Transverse colon (tissue), 4 donors: ENCODE measurements at regions not wholly inside any gene's neighbourhood (a gene's known extent, or its start where the extent isn't known, plus 50 kb on each side); places are given as distances from the start of the nearest gene placed in this dataset.

Experiments
- DNase-seq: peaks from one replicate; pipeline ENCODE4 v3.0.0-alpha.2; 2019
- H3K27ac ChIP-seq, 4 donors: fragments of 200-600 bp; sonication (generic); 2 replicates each; pipeline ENCODE4 v1.5.1; 2016 to 2018; ENCODE audit warnings: inconsistent platforms in 4 of 4
- H3K27me3 ChIP-seq: fragments of 200-600 bp; sonication (generic); 2 replicates; pipeline ENCODE4 v1.5.1; 2017; ENCODE audit warnings: inconsistent platforms
- H3K36me3 ChIP-seq, 4 donors: fragments of 200-600 bp; sonication (generic); 2 replicates each; pipeline ENCODE4 v1.5.1; 2017 to 2019; ENCODE audit warnings: inconsistent platforms in 4 of 4
- H3K4me1 ChIP-seq, 4 donors: fragments of 200-600 bp; sonication (generic); 2 replicates each; pipeline ENCODE4 v1.5.1; 2017 to 2020; ENCODE audit warnings: inconsistent platforms in 4 of 4
- H3K4me3 ChIP-seq, 4 donors: fragments of 200-600 bp; sonication (generic); 1 replicate in 1 of 4; 2 replicates in 3 of 4; pipeline versions ENCODE4 v1.5.1 to v1.6.1; 2017 to 2019; ENCODE audit warnings: inconsistent platforms in 4 of 4
- H3K9me3 ChIP-seq, 2 donors: fragments of 200-600 bp; sonication (generic); 2 replicates each; pipeline ENCODE4 v1.5.1; 2017 to 2019; ENCODE audit warnings: inconsistent platforms in 2 of 2
- EP300 ChIP-seq: sonication (generic); formaldehyde crosslinking; IDR thresholded peaks from one replicate; pipeline ENCODE4 v1.6.1; 2017; ENCODE audit warnings: antibody characterized with exemption, low read depth
- POLR2A ChIP-seq: fragments of 450-650 bp; IDR thresholded peaks from one replicate; pipeline ENCODE4 v1.6.1; 2016; ENCODE audit warnings: antibody characterized with exemption, mild to moderate bottlenecking, moderate library complexity
- POLR2AphosphoS5 ChIP-seq, 3 donors: sonication (generic); formaldehyde crosslinking; IDR thresholded peaks; one replicate each; pipeline ENCODE4 v1.6.1; 2016; ENCODE audit warnings: antibody characterized with exemption in 3 of 3
- WGBS, 2 donors: methylation state at CpG; one replicate each; pipeline ENCODE4 v1.1.5; 2018; ENCODE audit warnings: low coverage in 1 of 2; 5-methylcytosine and 5-hydroxymethylcytosine counted together
- in situ Hi-C, 4 donors: fragments of 200-750 bp; cut with MboI; loops; one replicate each; pipeline versions ENCODE4 v1.15.0 to v1.15.1; 2017; ENCODE audit warnings: low sequenced_read_pairs in 3 of 4, low pct_ligation_motif_present in 1 of 4, low pct_unique_long_range_greater_than_20kb in 1 of 4
- intact Hi-C: fragments of 100-400 bp; cut with DNase I; formaldehyde crosslinking; loops from one replicate; pipeline ENCODE4 v1.15.1; 2023; ENCODE audit warnings: low total_unique reads
- TF ChIP-seq, protein P1 (sequence below), 5 experiments: fragments of 200-600 bp in 3 of 5; fragments of 450-650 bp in 2 of 5; sonication (generic) in 3 of 5; IDR thresholded peaks; 1 replicate in 2 of 5; 2 replicates in 3 of 5; pipeline ENCODE4 v1.5.1; 2016 to 2017; ENCODE audit warnings: antibody characterized with exemption in 5 of 5, inconsistent platforms in 3 of 5, mild to moderate bottlenecking in 2 of 5, moderate library complexity in 1 of 5

DNA sequence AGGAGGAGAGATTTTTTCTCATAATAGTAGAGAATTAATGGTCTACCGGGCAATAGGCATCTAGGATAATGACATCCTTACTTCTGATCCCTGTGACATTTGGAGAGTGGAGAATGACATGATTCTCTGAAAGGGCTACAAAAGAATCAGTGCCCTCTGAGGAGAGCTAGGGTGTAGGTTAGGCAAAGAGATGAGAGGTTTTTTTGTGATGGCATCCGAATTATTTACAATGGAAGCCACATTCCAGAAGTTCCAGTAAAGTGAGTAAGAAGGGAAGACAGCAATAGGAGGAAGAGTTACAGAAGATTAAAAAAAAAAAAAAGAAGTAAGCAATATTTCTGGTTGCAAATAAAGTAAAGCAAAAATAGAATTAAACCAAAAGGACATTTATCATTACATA is 478.0 kb downstream of the RMST start:
- in situ Hi-C loops (no loop called here), intact Hi-C loops (no loop called here)
- H3K36me3 ChIP-seq, result no peaks in the 10 kb centered on the region
- no peaks in the 10 kb centered on the region for H3K9me3 ChIP-seq
- no peak overlapping the region for H3K4me3 ChIP-seq
- H3K27me3 ChIP-seq, result no peaks in the 10 kb centered on the region
- TF ChIP-seq EP300, result no peak
- TF ChIP-seq POLR2AphosphoS5 (IDR thresholded peaks at IDR 0.05), result no peak
- TF ChIP-seq, protein P1, sequence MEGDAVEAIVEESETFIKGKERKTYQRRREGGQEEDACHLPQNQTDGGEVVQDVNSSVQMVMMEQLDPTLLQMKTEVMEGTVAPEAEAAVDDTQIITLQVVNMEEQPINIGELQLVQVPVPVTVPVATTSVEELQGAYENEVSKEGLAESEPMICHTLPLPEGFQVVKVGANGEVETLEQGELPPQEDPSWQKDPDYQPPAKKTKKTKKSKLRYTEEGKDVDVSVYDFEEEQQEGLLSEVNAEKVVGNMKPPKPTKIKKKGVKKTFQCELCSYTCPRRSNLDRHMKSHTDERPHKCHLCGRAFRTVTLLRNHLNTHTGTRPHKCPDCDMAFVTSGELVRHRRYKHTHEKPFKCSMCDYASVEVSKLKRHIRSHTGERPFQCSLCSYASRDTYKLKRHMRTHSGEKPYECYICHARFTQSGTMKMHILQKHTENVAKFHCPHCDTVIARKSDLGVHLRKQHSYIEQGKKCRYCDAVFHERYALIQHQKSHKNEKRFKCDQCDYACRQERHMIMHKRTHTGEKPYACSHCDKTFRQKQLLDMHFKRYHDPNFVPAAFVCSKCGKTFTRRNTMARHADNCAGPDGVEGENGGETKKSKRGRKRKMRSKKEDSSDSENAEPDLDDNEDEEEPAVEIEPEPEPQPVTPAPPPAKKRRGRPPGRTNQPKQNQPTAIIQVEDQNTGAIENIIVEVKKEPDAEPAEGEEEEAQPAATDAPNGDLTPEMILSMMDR (IDR thresholded peaks at IDR 0.05), result no peak
- TF ChIP-seq POLR2A, result no peak
- no peak for DNase-seq
- no peaks in the 10 kb centered on the region for H3K4me1 ChIP-seq
- H3K27ac ChIP-seq, result no peak overlapping the region
- WGBS, 2 donors, result 34 to 49% methylated on average over 2 of the region's 2 CpGs

DNA sequence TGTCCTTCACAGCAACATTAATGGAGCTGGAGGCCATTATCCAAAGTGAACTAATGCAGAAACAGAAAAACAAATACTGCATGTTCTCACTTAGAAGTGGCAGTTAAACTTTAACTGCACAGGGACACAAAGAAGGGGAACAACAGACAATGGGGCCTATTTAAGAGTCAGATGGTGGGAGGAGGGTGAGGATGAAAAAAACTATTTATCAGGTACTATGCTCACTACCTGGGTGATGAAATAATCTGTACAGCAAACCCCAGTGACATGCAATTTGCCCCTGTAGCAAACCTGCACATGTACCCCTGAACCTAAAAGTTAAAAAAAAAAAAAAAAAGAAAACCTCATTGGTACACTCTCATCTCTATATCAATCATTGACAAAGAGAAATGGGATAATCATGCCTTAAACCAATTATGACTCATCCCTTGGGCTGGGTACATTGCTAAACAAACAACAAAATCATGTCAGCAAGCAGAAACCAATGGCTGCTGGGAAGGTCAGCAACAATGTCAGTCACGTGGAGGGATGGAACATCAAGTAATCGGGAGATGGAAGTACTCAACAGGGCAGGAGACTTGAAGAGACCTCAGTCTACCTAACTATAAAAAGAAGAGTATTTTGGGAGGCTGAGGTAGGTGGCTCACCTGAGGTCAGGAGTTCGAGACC is 479.2 kb downstream of the RMST start:
- DNase-seq, result no peak
- intact Hi-C loops, result no loop called here
- H3K9me3 ChIP-seq, result no peaks in the 10 kb centered on the region
- H3K27ac ChIP-seq, result no peak overlapping the region
- 68 to 75% methylated on average over 3 of the region's 3 CpGs for WGBS, 2 donors
- H3K36me3 ChIP-seq, result no peaks in the 10 kb centered on the region
- TF ChIP-seq POLR2AphosphoS5 (IDR thresholded peaks at IDR 0.05) (no peak), POLR2A (no peak), EP300 (no peak)
- TF ChIP-seq, protein P1 (IDR thresholded peaks at IDR 0.05), result no peak
- H3K27me3 ChIP-seq, result no peaks in the 10 kb centered on the region
- in situ Hi-C loops, result no loop called here
- H3K4me1 ChIP-seq, result no peaks in the 10 kb centered on the region
- H3K4me3 ChIP-seq, result no peak overlapping the region

GRCh38 chr12:97943359-97943758 is 480.8 kb downstream of the RMST start:
- intact Hi-C loops, result no loop called here
- H3K27me3 ChIP-seq, result no peaks in the 10 kb centered on the region
- H3K9me3 ChIP-seq, result no peaks in the 10 kb centered on the region
- DNase-seq, result no peak
- H3K27ac ChIP-seq, result no peak overlapping the region
- H3K4me1 ChIP-seq, result no peaks in the 10 kb centered on the region
- no peak overlapping the region for H3K4me3 ChIP-seq
- 56 to 58% methylated on average over 1 of the region's 1 CpG for WGBS, 2 donors
- in situ Hi-C loops, result no loop called here
- TF ChIP-seq, protein P1 (IDR thresholded peaks at IDR 0.05), result no peak
- no peak for TF ChIP-seq POLR2A
- TF ChIP-seq EP300, result no peak
- no peak for TF ChIP-seq POLR2AphosphoS5 (IDR thresholded peaks at IDR 0.05)
- H3K36me3 ChIP-seq, result no peaks in the 10 kb centered on the region

DNA sequence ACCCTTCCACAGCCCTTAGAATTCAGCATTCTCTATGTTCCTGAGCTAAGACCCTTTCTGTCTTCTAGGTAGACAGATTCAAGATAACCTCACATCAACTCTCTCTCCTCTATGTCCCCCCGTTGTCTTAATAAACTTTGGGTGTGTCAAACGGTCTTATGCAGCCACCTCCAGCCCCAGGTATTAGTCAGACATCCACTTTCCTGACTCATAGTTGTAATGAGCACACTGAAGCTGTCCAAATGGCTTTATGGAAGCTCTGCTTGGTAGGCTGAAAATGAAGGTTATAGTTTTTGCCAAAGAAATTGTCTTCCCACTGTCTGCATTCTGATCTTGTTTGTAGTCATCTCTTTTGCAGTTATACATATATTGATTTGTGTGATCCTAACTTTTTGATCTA is 482.0 kb downstream of the RMST start:
- DNase-seq, result no peak
- TF ChIP-seq EP300, result no peak
- no peak for TF ChIP-seq POLR2A
- no peak for TF ChIP-seq POLR2AphosphoS5 (IDR thresholded peaks at IDR 0.05)
- TF ChIP-seq, protein P1 (IDR thresholded peaks at IDR 0.05), result no peak
- Histone ChIP-seq H3K27ac (no peak overlapping the region), H3K36me3 (no peaks in the 10 kb centered on the region), H3K4me1 (no peaks in the 10 kb centered on the region), H3K4me3 (no peak overlapping the region), H3K9me3 (no peaks in the 10 kb centered on the region), H3K27me3 (no peaks in the 10 kb centered on the region)
- in situ Hi-C loops, result no loop called here
- intact Hi-C loops, result no loop called here
- WGBS, 2 donors, result 60% methylated on average over 2 of the region's 2 CpGs; no CpG with 5 or more reads in 1 of the 2 donors
